HUES48 (cell line): ENCODE measurements at regions not wholly inside any gene's neighbourhood (a gene's known extent, or its start where the extent isn't known, plus 50 kb on each side); places are given as distances from the start of the nearest gene placed in this dataset.

ENCODE experiments used
- H3K27ac ChIP-seq: one replicate; pipeline ENCODE4 v1.7.0; 2013; ENCODE audit warnings: low read depth, low read length, inconsistent platforms
- H3K27me3 ChIP-seq: 2 replicates; pipeline ENCODE4 v1.6.1; 2013; ENCODE audit warnings: mild to moderate bottlenecking, low read length; ENCODE audit not compliant: control insufficient read depth, insufficient read depth
- H3K36me3 ChIP-seq: 2 replicates; pipeline ENCODE4 v1.6.1; 2013; ENCODE audit warnings: low read length; ENCODE audit not compliant: control insufficient read depth, insufficient read depth
- H3K4me1 ChIP-seq: 2 replicates; pipeline ENCODE4 v1.6.1; 2013; ENCODE audit warnings: mild to moderate bottlenecking, low read length; ENCODE audit not compliant: control insufficient read depth, insufficient read depth
- H3K4me3 ChIP-seq: 2 replicates; pipeline ENCODE4 v1.5.1; 2013; ENCODE audit warnings: mild to moderate bottlenecking, low read depth, low read length
- H3K9ac ChIP-seq: 2 replicates; pipeline ENCODE4 v1.6.1; 2013; ENCODE audit warnings: mild to moderate bottlenecking, low read depth, low read length, moderate library complexity
- H3K9me3 ChIP-seq: 2 replicates; pipeline ENCODE4 v1.6.1; 2013; ENCODE audit warnings: low read length; ENCODE audit not compliant: control insufficient read depth, insufficient read depth

DNA sequence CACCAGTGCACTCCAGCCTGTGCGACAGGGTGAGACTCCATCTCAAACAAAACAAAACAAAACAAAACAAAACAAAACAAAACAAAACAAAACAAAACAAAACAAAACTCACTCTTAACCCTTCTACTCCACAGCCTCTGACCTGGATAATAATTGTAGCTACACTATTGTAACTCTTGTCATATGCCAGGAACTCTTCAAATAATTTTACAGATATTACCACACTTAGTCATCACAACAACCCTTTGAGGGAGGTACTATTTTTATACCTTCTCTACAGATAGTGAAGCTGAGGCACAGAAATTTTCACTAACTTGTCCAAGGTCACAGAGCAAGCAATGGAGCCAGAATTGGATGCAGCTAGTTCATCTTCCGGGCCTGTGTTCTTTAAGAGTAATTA lies 547.8 kb downstream of the ADGRL2 start:
- Histone ChIP-seq H3K4me3 (no peak overlapping the region), H3K36me3 (no peaks in the 10 kb centered on the region)

DNA sequence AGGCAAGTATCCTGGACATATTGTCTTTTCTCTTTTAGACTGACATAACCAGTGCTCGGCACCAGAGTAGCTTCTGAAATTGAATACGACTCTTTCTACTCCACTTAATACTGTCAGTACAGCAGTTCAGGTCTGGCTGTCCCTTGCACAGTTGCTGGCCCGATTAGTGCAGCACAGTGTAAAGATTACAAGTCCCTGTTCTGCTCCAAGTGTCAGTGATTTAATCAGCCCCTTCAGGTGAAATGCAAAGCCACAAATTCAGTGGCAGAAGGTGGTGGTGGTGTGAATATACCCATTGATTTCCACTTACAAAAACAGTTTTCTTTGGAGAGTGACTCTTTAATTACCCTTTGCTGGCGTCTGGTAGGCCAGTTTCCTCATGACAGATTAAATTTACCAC lies 545.4 kb downstream of the ADGRL2 start:
- Histone ChIP-seq H3K9me3 (peaks cover 8% of the 10 kb centered on the region), H3K27ac (no peak overlapping the region), H3K36me3 (no peaks in the 10 kb centered on the region), H3K9ac (no peak overlapping the region), H3K4me3 (no peak overlapping the region), H3K4me1 (no peaks in the 10 kb centered on the region), H3K27me3 (no peaks in the 10 kb centered on the region)

More for the DNA sequence above, 547.8 kb downstream of the ADGRL2 start:
- Histone ChIP-seq H3K27me3 (no peaks in the 10 kb centered on the region), H3K4me1 (no peaks in the 10 kb centered on the region), H3K9me3 (peaks cover 8% of the 10 kb centered on the region), H3K27ac (no peak overlapping the region), H3K9ac (no peak overlapping the region)

DNA sequence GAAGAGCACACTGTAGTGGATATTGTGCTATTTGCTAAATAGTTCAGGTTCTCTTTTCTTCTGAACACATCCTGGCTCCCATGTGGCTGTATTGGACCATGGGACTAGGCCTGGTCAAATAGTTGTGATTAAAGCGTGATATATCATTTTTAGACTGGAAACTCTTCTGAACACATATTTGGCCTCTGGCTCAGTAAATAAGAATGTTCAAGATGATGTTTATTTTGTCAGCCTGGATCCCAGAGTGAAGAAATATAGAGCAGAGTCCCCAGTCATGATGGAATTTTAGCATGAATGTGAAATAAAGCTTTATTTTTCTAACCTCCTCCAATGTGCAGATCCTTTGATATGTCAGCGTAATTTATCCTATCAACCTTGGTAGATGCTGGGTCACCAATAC lies 542.6 kb downstream of the ADGRL2 start:
- Histone ChIP-seq H3K4me3 (no peak overlapping the region), H3K27ac (no peak overlapping the region), H3K9me3 (no peaks in the 10 kb centered on the region), H3K27me3 (no peaks in the 10 kb centered on the region), H3K36me3 (no peaks in the 10 kb centered on the region), H3K4me1 (no peaks in the 10 kb centered on the region), H3K9ac (no peak overlapping the region)

DNA sequence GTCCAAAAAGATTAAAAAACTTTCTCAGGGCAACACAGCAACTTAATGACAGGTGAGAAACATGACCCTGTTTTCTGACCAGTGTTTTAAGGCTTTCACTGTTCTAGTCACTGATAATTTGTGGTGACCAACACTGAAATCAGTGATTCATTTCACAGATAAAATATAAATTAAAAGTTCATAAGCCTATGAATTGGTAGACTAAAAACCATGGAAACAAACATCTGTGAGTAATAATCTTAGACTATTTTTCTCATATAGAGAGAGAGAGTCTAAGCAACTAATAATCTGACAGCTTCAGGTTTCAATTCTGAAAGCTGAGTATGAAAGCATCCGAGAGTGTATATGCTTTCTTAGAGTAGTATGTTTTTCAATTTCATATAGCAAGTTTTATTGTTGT lies 536.9 kb downstream of the ADGRL2 start:
- Histone ChIP-seq H3K27me3 (no peaks in the 10 kb centered on the region), H3K9me3 (no peaks in the 10 kb centered on the region), H3K9ac (no peak overlapping the region), H3K4me3 (no peak overlapping the region), H3K4me1 (no peaks in the 10 kb centered on the region), H3K36me3 (no peaks in the 10 kb centered on the region), H3K27ac (no peak overlapping the region)

DNA sequence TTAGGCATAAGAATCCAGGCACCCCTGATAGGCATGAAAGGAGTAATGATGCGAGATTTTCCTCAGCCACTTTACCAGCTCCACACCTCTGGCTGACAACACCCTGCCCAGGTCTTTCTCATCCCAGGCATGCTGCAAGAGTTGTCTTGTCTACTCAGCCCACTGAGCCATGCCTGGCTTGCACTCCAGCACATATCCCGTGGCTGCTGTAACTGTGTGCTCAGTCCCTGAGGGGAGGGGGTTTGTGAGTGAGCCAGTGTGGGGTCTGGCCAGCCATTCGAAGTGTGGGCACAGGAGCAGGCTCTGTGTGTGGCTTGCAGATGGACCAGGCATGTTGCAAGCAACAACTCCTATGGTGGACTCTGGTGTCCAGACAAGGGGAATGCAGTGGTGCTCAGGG lies 529.6 kb downstream of the ADGRL2 start:
- Histone ChIP-seq H3K27ac (no peak overlapping the region), H3K4me1 (peaks cover 15% of the 10 kb centered on the region; the same call in 1 of the 2 replicates), H3K4me3 (no peak overlapping the region), H3K36me3 (no peaks in the 10 kb centered on the region), H3K9ac (no peak overlapping the region), H3K9me3 (no peaks in the 10 kb centered on the region), H3K27me3 (no peaks in the 10 kb centered on the region)

DNA sequence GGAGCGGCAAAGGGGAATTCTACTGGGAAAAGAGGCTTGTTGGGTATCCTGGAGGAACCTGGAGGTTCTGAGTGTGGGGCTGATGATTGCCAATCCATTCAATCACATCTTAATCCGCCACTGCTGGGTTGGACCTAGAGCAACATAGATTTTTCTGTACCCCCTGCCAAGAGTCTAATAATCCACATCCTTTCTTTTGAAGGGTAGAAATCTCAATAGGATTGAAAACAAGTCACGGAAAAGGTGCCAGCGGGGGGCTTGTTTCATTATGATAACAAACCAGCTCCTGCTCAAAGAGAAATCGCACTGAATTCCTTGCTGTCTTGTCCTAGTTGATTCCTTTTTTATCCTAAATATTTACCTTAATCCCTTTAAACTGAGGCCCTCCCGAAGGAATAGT lies 528.5 kb downstream of the ADGRL2 start:
- no peak overlapping the region for H3K27ac ChIP-seq
- H3K4me3 ChIP-seq: no peak overlapping the region
- no peak overlapping the region for H3K9ac ChIP-seq
- H3K27me3 ChIP-seq: no peaks in the 10 kb centered on the region
- H3K9me3 ChIP-seq: no peaks in the 10 kb centered on the region
- no peaks in the 10 kb centered on the region for H3K36me3 ChIP-seq
- H3K4me1 ChIP-seq: peaks cover 15% of the 10 kb centered on the region; the same call in 1 of the 2 replicates

DNA sequence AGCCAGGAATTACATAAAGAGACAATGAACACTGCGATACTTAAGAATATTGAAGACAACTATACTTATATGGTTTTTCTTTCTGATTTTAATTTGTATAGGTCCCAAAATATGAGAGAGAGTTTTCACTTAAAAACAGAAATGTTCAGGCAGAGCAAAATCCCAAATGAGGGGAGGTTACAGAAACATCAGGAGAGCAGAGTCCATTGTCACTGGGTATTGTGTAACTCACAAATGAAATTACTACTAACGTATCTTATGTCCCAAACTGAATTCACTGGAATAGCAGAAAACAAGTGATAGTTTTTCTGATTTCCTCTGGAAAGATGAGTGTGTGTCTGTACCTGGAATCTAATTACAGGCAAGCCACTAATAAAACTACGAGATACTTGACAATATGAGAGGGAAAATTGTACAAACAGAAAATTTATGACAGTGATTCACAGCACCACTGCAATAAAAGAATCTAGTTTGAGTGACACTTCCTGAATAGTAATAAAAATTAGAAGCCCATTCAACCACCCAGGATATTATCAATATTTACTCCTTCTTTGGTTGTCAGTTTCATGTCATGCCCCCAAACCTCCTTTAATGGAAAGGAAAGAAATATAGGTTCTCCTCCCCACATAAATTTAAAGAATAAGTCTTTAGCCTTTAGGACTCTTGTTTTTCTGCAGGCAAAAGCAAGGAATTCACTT lies 522.6 kb downstream of the ADGRL2 start:
- H3K27ac ChIP-seq: no peak overlapping the region
- no peak overlapping the region for H3K9ac ChIP-seq
- no peak overlapping the region for H3K4me3 ChIP-seq
- no peaks in the 10 kb centered on the region for H3K9me3 ChIP-seq
- no peaks in the 10 kb centered on the region for H3K27me3 ChIP-seq
- H3K36me3 ChIP-seq: no peaks in the 10 kb centered on the region
- 0 out of 2 replicates have a peak, but pooled peaks cover 7% of the 10 kb centered on the region for H3K4me1 ChIP-seq

DNA sequence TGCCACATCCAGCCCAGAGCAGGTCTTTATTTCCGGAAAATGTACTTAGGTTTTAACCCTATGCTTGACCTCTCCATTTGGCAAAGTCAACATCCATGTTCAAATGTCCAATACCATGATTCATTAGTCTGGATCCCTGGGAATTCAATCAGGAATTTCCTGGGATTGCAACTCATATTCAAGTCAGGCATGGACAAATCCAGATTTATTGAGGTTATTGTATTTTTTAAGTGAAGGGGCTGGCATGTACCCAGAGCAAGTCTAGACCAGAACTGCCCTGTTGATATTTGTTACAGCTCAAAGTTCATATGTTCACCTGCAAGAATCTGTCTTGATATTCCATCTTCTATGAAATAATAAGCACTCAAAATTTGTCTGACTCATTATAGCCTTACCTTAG lies 521.1 kb downstream of the ADGRL2 start:
- Histone ChIP-seq H3K9ac (no peak overlapping the region), H3K27me3 (no peaks in the 10 kb centered on the region), H3K27ac (no peak overlapping the region), H3K36me3 (no peaks in the 10 kb centered on the region), H3K4me3 (no peak overlapping the region), H3K9me3 (no peaks in the 10 kb centered on the region), H3K4me1 (no peaks in the 10 kb centered on the region)

DNA sequence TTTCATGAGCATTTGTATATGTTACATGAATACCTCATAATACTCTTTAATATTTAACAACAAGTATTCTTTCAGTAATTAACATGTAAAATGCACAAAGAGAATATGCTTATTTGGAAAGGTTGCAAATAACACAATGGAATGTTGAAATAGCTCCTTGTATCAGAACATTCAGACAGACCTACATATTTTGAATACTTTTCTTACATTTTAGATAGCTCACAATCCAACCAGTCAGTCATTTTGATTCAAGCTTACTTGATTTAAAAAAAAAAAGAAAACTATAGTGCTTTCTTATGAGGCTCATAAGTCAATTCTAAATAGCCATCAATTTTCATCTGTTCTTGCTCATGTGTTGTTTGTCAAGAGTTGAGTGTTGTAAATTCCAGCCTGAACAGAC lies 518.8 kb downstream of the ADGRL2 start:
- Histone ChIP-seq H3K27ac (no peak overlapping the region), H3K9me3 (no peaks in the 10 kb centered on the region), H3K27me3 (no peaks in the 10 kb centered on the region), H3K36me3 (no peaks in the 10 kb centered on the region), H3K9ac (no peak overlapping the region), H3K4me3 (no peak overlapping the region), H3K4me1 (no peaks in the 10 kb centered on the region)

DNA sequence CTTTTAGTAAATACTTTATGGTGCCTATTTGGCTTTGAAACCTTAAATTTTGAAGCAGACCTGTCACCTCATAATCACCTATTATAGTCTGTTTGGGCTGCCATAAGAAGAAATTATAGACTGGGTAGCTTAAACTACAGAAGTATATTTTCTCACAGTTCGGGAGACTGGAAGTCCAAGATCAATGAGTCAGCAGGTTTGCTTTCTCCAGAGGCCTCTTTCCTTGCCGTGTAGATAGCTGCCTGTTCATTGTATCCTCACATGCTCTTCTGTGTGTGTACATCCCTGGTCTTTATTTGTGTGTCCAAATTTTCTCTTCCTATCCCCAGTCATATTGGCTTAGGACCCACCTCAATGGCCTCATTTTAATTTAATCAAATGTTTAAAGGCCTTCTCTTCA lies 518.2 kb downstream of the ADGRL2 start:
- no peak overlapping the region for H3K27ac ChIP-seq
- no peaks in the 10 kb centered on the region for H3K27me3 ChIP-seq
- no peaks in the 10 kb centered on the region for H3K4me1 ChIP-seq
- no peaks in the 10 kb centered on the region for H3K36me3 ChIP-seq
- H3K9me3 ChIP-seq: no peaks in the 10 kb centered on the region
- no peak overlapping the region for H3K4me3 ChIP-seq
- no peak overlapping the region for H3K9ac ChIP-seq

DNA sequence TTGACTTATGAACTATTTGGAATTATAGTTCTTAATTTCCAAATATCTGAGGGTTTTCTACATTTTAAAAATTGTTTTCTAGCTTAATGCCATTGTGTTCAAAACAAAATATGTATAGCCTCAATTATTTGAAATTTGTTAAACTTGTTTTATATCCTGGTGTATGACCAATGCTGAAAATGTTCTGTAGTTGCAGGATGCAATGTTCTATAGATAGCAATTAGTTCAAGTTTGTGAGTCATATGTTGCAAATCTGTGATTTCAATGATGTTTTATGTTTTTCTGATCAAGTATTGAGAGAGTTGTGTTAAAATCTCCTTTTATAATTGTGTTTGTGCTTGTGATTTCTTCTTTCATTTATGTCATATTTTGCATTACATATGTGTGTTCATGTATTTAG lies 517.5 kb downstream of the ADGRL2 start:
- no peak overlapping the region for H3K27ac ChIP-seq
- no peaks in the 10 kb centered on the region for H3K27me3 ChIP-seq
- H3K9ac ChIP-seq: no peak overlapping the region
- H3K9me3 ChIP-seq: no peaks in the 10 kb centered on the region
- H3K4me1 ChIP-seq: no peaks in the 10 kb centered on the region
- H3K36me3 ChIP-seq: no peaks in the 10 kb centered on the region
- H3K4me3 ChIP-seq: no peak overlapping the region
